A673 (cell line): ENCODE measurements at regions not wholly inside any gene's neighbourhood (a gene's known extent, or its start where the extent isn't known, plus 50 kb on each side); places are given as distances from the start of the nearest gene placed in this dataset.

ENCODE experiments used
- BruUV-seq: library from RNA; stranded (reverse); fragments of 400-500 nt; replicated peaks from 2 replicates; lab custom pipeline; 2021; lab: Mats Ljungman, UMichigan
- CTCF ChIA-PET: fragments of 300-600 bp; sonication (Branson Sonifier 250); formaldehyde crosslinking; loops from one replicate; lab custom pipeline; 2022; ENCODE audit warnings: antibody characterized with exemption; lab: Charles Lee
- POLR2A ChIA-PET: fragments of 300-600 bp; sonication (Branson Sonifier 250); formaldehyde crosslinking; loops from one replicate; lab custom pipeline; 2022; ENCODE audit warnings: antibody characterized with exemption; ENCODE audit not compliant: low non-redundant PET; lab: Charles Lee
- DNase-seq: peaks from one replicate; pipeline ENCODE4 v3.0.0-alpha.2; 2015; ENCODE audit warnings: low spot score
- H3K27ac ChIP-seq: fragments of 200-600 bp; sonication (generic); 2 replicates; pipeline ENCODE4 v1.5.1; 2016; ENCODE audit warnings: mixed run types, low read depth, mild to moderate bottlenecking, mixed read lengths, antibody characterized with exemption, low read length; ENCODE audit not compliant: poor library complexity, severe bottlenecking
- H3K27me3 ChIP-seq: fragments of 200-600 bp; sonication (generic); replicated peaks from 2 replicates; pipeline ENCODE4 v1.6.1; 2017; ENCODE audit warnings: mixed run types, low read depth, mild to moderate bottlenecking, mixed read lengths, antibody characterized with exemption, low read length; ENCODE audit not compliant: insufficient read depth, poor library complexity
- H3K36me3 ChIP-seq: fragments of 200-600 bp; sonication (generic); 2 replicates; pipeline ENCODE4 v1.6.1; 2016; ENCODE audit warnings: mixed run types, mild to moderate bottlenecking, mixed read lengths, antibody characterized with exemption, low read length; ENCODE audit not compliant: insufficient read depth, poor library complexity, severe bottlenecking
- H3K4me1 ChIP-seq: fragments of 200-600 bp; sonication (generic); 2 replicates; pipeline ENCODE4 v1.6.1; 2017; ENCODE audit warnings: mixed run types, mild to moderate bottlenecking, mixed read lengths, antibody characterized with exemption, low read length; ENCODE audit not compliant: insufficient read depth, poor library complexity, severe bottlenecking
- H3K4me3 ChIP-seq: fragments of 200-600 bp; sonication (generic); 2 replicates; pipeline ENCODE4 v1.5.1; 2016; ENCODE audit warnings: low read depth, mixed run types, mild to moderate bottlenecking, mixed read lengths, low read length; ENCODE audit not compliant: poor library complexity, severe bottlenecking
- H3K9me3 ChIP-seq: fragments of 200-600 bp; sonication (generic); 2 replicates; pipeline ENCODE4 v1.6.1; 2016; ENCODE audit warnings: mixed run types, low read depth, mild to moderate bottlenecking, mixed read lengths, antibody characterized with exemption, low read length; ENCODE audit not compliant: poor library complexity, severe bottlenecking
- EZH2 ChIP-seq: fragments of 200-600 bp; sonication (generic); IDR thresholded peaks from 2 replicates; pipeline ENCODE4 v1.6.1; 2017; ENCODE audit warnings: borderline replicate concordance, low read depth, mild to moderate bottlenecking, mixed read lengths, antibody characterized with exemption, low read length; ENCODE audit not compliant: poor library complexity, severe bottlenecking
- intact Hi-C: fragments of 100-400 bp; cut with micrococcal nuclease; formaldehyde crosslinking; loops from one replicate; pipeline ENCODE4 v1.10.0; 2022; ENCODE audit not compliant: unreplicated experiment
- TF ChIP-seq, protein P1 (sequence below): fragments of 300-800, 200-600 bp; sonication (generic); conservative IDR thresholded peaks from 2 replicates; pipeline ENCODE4 v1.5.1; 2017; ENCODE audit warnings: low read depth, mild to moderate bottlenecking, antibody characterized with exemption, low read length, moderate library complexity, mixed read lengths

DNA sequence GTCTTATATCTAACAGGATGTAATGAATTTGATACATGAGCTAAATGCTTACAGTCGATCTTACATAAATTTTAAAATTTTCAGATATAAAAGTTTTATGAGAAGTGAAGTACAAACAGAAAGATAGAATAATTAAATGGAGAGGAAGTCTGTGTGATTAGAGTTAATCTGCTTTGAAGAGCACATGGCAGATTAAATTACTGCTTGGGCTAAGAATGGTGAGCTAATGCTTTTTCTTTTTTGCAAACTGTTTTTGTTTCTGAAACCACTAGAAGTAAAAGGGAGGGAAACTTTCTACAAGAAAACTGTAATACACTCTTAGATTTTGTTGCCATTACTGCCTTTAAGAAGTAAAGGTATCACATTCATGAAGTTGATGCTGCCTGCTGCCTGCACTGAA is 96.3 kb upstream of the SPRY2 start:
- H3K36me3 ChIP-seq, result no peaks in the 10 kb centered on the region
- TF ChIP-seq, protein P1, sequence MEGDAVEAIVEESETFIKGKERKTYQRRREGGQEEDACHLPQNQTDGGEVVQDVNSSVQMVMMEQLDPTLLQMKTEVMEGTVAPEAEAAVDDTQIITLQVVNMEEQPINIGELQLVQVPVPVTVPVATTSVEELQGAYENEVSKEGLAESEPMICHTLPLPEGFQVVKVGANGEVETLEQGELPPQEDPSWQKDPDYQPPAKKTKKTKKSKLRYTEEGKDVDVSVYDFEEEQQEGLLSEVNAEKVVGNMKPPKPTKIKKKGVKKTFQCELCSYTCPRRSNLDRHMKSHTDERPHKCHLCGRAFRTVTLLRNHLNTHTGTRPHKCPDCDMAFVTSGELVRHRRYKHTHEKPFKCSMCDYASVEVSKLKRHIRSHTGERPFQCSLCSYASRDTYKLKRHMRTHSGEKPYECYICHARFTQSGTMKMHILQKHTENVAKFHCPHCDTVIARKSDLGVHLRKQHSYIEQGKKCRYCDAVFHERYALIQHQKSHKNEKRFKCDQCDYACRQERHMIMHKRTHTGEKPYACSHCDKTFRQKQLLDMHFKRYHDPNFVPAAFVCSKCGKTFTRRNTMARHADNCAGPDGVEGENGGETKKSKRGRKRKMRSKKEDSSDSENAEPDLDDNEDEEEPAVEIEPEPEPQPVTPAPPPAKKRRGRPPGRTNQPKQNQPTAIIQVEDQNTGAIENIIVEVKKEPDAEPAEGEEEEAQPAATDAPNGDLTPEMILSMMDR, result no peak
- no peak for TF ChIP-seq EZH2
- DNase-seq, result peak; percentile 83
- peak overlapping the region; percentile 21 for H3K27ac ChIP-seq
- BruUV-seq, result no TSS peak
- H3K4me1 ChIP-seq, result peaks cover 29% of the 10 kb centered on the region
- ChIA-PET CTCF (no interaction called here), POLR2A (interaction anchor here (0.6 kb wide), 1 partner anchor 97 kb away, joined by 3 read pairs; the partner anchor contains the start of gene SPRY2)
- intact Hi-C loops, result loop anchor here (2.0 to 10.0 kb wide), 3 partner anchors 74 to 192 kb away; no protein-coding TSS in a partner anchor
- H3K4me3 ChIP-seq, result no peak overlapping the region
- H3K9me3 ChIP-seq, result no peaks in the 10 kb centered on the region
- H3K27me3 ChIP-seq, result peaks cover 25% of the 10 kb centered on the region

DNA sequence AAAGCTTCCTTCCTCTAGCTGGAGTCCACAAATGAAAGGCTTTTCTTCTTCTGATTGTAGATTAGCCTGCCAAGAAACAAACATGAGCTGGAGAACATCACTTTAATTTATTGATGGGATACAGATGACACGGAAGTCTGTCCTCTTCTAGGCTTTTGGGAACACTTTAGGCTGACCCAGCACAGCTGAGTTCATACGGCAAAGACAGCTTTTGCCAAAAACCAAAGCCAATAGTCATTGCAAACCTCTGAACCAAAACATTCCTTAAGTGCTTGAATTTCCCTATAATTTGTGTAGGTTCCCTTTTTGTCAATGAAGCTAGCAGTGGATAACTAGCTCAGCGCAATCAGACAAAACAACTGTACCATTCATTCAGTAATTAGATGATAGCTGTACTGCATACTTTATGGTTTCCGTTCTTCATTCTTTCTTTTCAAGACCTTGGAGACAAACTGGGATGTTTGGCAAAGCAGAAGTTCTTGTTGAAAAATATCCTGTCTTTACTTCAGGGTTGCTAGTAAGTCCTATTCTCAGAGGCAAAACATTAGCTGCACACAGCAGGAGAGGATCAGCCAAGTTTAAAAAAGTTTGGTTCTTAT is 95.7 kb upstream of the SPRY2 start:
- ChIA-PET POLR2A (interaction anchor here (0.6 kb wide), 1 partner anchor 96 kb away, joined by 3 read pairs; the partner anchor contains the start of gene SPRY2), CTCF (no interaction called here)
- peak overlapping the region; percentile 21 for H3K27ac ChIP-seq
- no TSS peak for BruUV-seq
- no peak overlapping the region for H3K4me3 ChIP-seq
- H3K9me3 ChIP-seq, result no peaks in the 10 kb centered on the region
- TF ChIP-seq EZH2, result no peak
- TF ChIP-seq, protein P1, result no peak
- no peaks in the 10 kb centered on the region for H3K36me3 ChIP-seq
- intact Hi-C loops, result loop anchor here (2.0 to 10.0 kb wide), 3 partner anchors 74 to 192 kb away; no protein-coding TSS in a partner anchor
- peaks cover 29% of the 10 kb centered on the region for H3K4me1 ChIP-seq
- peaks cover 20% of the 10 kb centered on the region for H3K27me3 ChIP-seq
- DNase-seq, result peak; percentile 98

DNA sequence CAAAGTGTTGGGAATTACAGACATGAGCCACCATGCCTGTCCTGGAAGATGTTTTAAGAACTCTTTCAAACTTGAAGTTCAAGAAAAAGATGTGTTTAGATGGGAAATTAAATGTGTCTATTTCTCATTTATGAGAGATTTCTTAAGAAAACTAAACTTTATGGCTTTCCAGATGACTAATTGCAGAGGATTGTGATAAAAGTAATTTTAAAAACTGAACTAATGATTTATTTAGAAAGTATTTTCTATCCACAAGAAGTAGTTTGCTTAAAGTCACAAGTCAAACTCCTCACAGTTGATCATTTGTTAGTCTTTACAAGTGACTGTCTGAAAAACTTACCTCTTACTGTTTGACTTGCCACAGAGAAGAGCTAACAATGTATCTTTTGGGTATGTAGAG is 89.6 kb upstream of the SPRY2 start:
- TF ChIP-seq, protein P1, result no peak
- no peak for TF ChIP-seq EZH2
- no peaks in the 10 kb centered on the region for H3K36me3 ChIP-seq
- CTCF ChIA-PET, result no interaction called here
- DNase-seq, result no peak
- intact Hi-C loops, result loop anchor here (10.0 kb wide), 1 partner anchor 186 kb away; no protein-coding TSS in a partner anchor
- H3K4me3 ChIP-seq, result no peak overlapping the region
- BruUV-seq, result no TSS peak
- no peak overlapping the region for H3K27ac ChIP-seq
- H3K9me3 ChIP-seq, result no peaks in the 10 kb centered on the region
- H3K4me1 ChIP-seq, result peaks cover 3% of the 10 kb centered on the region
- POLR2A ChIA-PET, result no interaction called here
- H3K27me3 ChIP-seq, result peaks cover 22% of the 10 kb centered on the region
